Thyroid gland (tissue), 4 donors: ENCODE measurements at regions not wholly inside any gene's neighbourhood (a gene's known extent, or its start where the extent isn't known, plus 50 kb on each side); places are given as distances from the start of the nearest gene placed in this dataset.

Source experiments
- DNase-seq, 2 donors: peaks; one replicate each; pipeline ENCODE4 v3.0.0-alpha.2; 2019
- H3K27ac ChIP-seq, 3 donors: fragments of 200-600 bp; sonication (generic); 1 replicate in 2 of 3; 2 replicates in 1 of 3; pipeline ENCODE4 v1.5.1; 2016 to 2019; ENCODE audit warnings: mild to moderate bottlenecking in 1 of 3, moderate library complexity in 1 of 3
- H3K27me3 ChIP-seq: fragments of 200-600 bp; sonication (generic); one replicate; pipeline ENCODE4 v1.5.1; 2019
- H3K36me3 ChIP-seq, 2 donors: fragments of 200-600 bp; sonication (generic); one replicate each; pipeline ENCODE4 v1.5.1; 2016 to 2019
- H3K4me1 ChIP-seq, 2 donors: fragments of 200-600 bp; sonication (generic); one replicate each; pipeline ENCODE4 v1.5.1; 2017 to 2019
- H3K4me3 ChIP-seq, 3 donors: fragments of 200-600 bp; sonication (generic); replicated peaks in 1 of 3; 1 replicate in 2 of 3; 2 replicates in 1 of 3; pipeline ENCODE4 v1.5.1; 2016; ENCODE audit warnings: mild to moderate bottlenecking in 1 of 3
- H3K9me3 ChIP-seq: fragments of 200-600 bp; sonication (generic); one replicate; pipeline ENCODE4 v1.5.1; 2017
- POLR2A ChIP-seq, 2 donors: fragments of 450-650 bp; IDR thresholded peaks; one replicate each; pipeline ENCODE4 v1.6.1; 2017; ENCODE audit warnings: antibody characterized with exemption in 2 of 2, mild to moderate bottlenecking in 2 of 2, moderate library complexity in 1 of 2
- WGBS, 2 donors: methylation state at CpG; one replicate each; pipeline ENCODE4 v1.1.5; 2017; 5-methylcytosine and 5-hydroxymethylcytosine counted together
- intact Hi-C: fragments of 100-400 bp; cut with DNase I; formaldehyde crosslinking; loops from one replicate; pipeline ENCODE4 v1.15.1; 2023
- TF ChIP-seq, protein P1 (sequence below), 6 experiments: fragments of 200-600 bp in 3 of 6; fragments of 450-650 bp in 3 of 6; sonication (generic) in 3 of 6; IDR thresholded peaks; one replicate each; pipeline ENCODE4 v1.5.1; 2016 to 2019; ENCODE audit warnings: antibody characterized with exemption in 6 of 6, mild to moderate bottlenecking in 2 of 6, inconsistent platforms in 1 of 6, moderate library complexity in 1 of 6

DNA sequence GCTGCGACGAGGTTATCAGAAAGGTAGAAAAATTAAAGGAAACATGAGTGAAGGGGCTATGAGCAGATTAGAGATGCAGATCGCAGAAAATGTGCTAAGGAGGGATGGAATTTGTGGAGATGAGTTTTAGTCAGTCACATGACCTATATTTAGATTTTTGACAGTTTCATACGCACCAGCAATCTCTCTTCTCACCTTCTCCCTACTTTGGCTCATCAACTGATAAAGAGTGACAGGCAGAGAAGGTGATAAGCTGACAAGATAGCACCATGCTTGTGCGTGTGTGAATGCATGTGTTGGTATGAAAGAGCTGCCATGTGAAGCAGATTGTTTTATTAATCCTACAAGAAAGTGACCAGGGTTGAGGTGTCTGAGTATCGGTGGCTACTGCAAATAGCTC is 252.6 kb downstream of the RAP2A start:
- H3K9me3 ChIP-seq = no peaks in the 10 kb centered on the region
- no peaks in the 10 kb centered on the region for H3K36me3 ChIP-seq
- H3K4me3 ChIP-seq = no peak overlapping the region
- WGBS, 2 donors = 82 to 93% methylated on average over 6 of the region's 6 CpGs
- H3K27ac ChIP-seq = no peak overlapping the region
- no peak for DNase-seq
- no peaks in the 10 kb centered on the region for H3K4me1 ChIP-seq
- TF ChIP-seq, protein P1, sequence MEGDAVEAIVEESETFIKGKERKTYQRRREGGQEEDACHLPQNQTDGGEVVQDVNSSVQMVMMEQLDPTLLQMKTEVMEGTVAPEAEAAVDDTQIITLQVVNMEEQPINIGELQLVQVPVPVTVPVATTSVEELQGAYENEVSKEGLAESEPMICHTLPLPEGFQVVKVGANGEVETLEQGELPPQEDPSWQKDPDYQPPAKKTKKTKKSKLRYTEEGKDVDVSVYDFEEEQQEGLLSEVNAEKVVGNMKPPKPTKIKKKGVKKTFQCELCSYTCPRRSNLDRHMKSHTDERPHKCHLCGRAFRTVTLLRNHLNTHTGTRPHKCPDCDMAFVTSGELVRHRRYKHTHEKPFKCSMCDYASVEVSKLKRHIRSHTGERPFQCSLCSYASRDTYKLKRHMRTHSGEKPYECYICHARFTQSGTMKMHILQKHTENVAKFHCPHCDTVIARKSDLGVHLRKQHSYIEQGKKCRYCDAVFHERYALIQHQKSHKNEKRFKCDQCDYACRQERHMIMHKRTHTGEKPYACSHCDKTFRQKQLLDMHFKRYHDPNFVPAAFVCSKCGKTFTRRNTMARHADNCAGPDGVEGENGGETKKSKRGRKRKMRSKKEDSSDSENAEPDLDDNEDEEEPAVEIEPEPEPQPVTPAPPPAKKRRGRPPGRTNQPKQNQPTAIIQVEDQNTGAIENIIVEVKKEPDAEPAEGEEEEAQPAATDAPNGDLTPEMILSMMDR (IDR thresholded peaks at IDR 0.05) = no peak
- TF ChIP-seq POLR2A (IDR thresholded peaks at IDR 0.05) = no peak
- no peaks in the 10 kb centered on the region for H3K27me3 ChIP-seq
- intact Hi-C loops = no loop called here

DNA sequence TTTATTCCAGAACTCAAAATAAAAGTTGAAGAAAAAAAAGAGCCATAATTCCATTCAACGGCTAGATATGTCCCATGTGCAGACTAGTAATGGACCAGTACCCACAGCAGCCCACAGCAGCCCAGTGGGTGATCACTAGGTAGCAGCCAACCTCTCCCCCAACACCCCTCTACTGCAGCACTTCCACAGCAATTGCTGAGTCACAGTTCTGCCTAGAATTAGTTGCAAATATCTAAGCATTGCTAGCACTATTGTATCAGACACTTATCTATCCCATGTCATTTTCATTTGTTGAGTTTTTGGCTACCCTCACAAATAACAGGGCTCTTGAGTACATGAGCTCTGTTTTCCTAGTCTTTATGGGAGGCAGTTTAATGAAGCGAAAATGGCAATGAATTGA is 258.7 kb downstream of the RAP2A start:
- intact Hi-C loops = no loop called here
- Histone ChIP-seq H3K9me3 (no peaks in the 10 kb centered on the region), H3K27me3 (no peaks in the 10 kb centered on the region), H3K36me3 (no peaks in the 10 kb centered on the region), H3K27ac (no peak overlapping the region), H3K4me1 (no peaks in the 10 kb centered on the region), H3K4me3 (no peak overlapping the region)
- TF ChIP-seq, protein P1 (IDR thresholded peaks at IDR 0.05) = no peak
- TF ChIP-seq POLR2A (IDR thresholded peaks at IDR 0.05) = no peak
- no peak for DNase-seq
- WGBS, 2 donors = 80 to 94% methylated on average over 2 of the region's 2 CpGs

DNA sequence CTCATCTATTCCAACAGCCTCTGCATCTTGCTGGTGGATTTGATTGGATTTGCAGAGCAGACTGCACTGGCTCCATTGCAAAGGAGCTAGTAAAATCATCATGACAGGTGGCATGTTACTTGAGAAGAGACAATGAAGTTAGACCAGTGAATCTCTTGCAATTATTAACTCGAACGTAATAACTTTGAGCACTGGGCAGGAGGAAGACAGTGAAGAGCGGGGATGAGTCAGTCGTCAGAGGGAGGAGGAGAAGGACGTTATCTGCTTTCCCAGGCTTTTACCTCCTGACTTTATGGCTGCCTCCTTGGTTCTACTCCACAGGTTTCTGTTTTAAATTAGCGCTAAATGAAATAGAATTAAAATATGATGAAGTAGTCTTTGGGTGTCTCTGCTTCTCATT is 257.8 kb upstream of the IPO5 start:
- Histone ChIP-seq H3K4me3 (no peak overlapping the region), H3K4me1 (no peaks in the 10 kb centered on the region), H3K27ac (no peak overlapping the region), H3K36me3 (no peaks in the 10 kb centered on the region), H3K9me3 (no peaks in the 10 kb centered on the region), H3K27me3 (no peaks in the 10 kb centered on the region)
- intact Hi-C loops = no loop called here
- DNase-seq = no peak
- TF ChIP-seq, protein P1 (IDR thresholded peaks at IDR 0.05) = no peak
- no peak for TF ChIP-seq POLR2A (IDR thresholded peaks at IDR 0.05)
- WGBS, 2 donors = 92 to 96% methylated on average over 6 of the region's 6 CpGs

DNA sequence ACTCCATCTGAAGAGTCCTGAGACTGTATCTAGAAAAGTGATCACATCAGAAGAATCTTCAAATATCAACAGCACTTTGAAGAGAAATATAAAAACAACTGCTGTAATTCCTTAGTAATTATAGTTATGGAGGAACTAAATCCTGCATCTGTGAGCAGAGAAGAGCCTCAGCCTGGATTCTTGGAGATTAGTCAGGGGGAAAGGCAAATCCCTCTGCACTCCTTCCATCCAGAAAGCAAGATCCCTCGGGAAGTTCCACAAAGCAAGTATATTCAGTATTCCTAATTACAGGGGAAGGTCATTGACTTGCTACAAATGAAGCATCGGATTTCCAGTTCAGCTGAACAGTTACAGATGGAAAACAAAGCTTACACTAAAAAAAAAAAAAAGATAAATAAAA is 256.6 kb upstream of the IPO5 start:
- 67 to 70% methylated on average over 2 of the region's 2 CpGs for WGBS, 2 donors
- H3K9me3 ChIP-seq = no peaks in the 10 kb centered on the region
- no peak overlapping the region for H3K4me3 ChIP-seq
- no peak overlapping the region for H3K27ac ChIP-seq
- DNase-seq = no peak
- TF ChIP-seq POLR2A (IDR thresholded peaks at IDR 0.05) = no peak
- TF ChIP-seq, protein P1 (IDR thresholded peaks at IDR 0.05) = no peak
- intact Hi-C loops = no loop called here
- H3K36me3 ChIP-seq = no peaks in the 10 kb centered on the region
- no peaks in the 10 kb centered on the region for H3K27me3 ChIP-seq
- no peaks in the 10 kb centered on the region for H3K4me1 ChIP-seq

DNA sequence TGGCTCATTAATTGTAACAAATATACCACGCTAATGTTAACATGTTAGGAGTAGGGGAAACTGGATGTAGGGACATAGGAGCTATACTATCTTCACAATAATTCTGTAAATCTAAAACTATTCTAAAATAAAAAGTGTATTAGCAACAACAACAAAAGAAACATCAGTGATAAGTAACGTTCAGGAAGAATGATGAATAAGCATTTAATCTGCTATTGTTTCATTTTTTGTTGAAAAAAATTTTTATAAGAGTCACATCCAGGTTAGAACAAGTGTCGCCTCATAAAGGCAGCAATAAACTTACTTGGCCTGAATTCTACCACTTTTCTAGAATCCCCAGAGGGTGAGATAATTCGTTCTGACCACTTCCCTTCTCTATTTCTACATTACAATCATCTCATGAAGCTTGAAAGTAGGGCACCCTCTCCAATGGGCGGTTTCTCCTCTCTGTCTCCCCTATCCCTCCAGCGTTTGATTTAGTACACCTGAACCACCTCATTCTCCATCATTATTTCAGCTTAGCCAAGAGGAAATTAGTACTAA is 253.1 kb upstream of the IPO5 start:
- TF ChIP-seq, protein P1 (IDR thresholded peaks at IDR 0.05) = no peak
- TF ChIP-seq POLR2A (IDR thresholded peaks at IDR 0.05) = no peak
- Histone ChIP-seq H3K27me3 (no peaks in the 10 kb centered on the region), H3K27ac (no peak overlapping the region), H3K9me3 (no peaks in the 10 kb centered on the region), H3K4me1 (no peaks in the 10 kb centered on the region), H3K36me3 (no peaks in the 10 kb centered on the region), H3K4me3 (no peak overlapping the region)
- WGBS, 2 donors = 78 to 81% methylated on average over 6 of the region's 6 CpGs
- intact Hi-C loops = no loop called here
- DNase-seq = no peak
